Rectal smooth muscle tissue (tissue), 1 donor: ENCODE measurements at regions not wholly inside any gene's neighbourhood (a gene's known extent, or its start where the extent isn't known, plus 50 kb on each side); places are given as distances from the start of the nearest gene placed in this dataset.

Experiments
- H3K27ac ChIP-seq: one replicate; pipeline ENCODE4 v1.7.0; 2013; ENCODE audit warnings: low read depth, low read length, inconsistent platforms
- H3K27me3 ChIP-seq: one replicate; pipeline ENCODE4 v1.7.0; 2013; ENCODE audit warnings: low read length; ENCODE audit not compliant: control insufficient read depth, insufficient read depth
- H3K36me3 ChIP-seq: one replicate; pipeline ENCODE4 v1.7.0; 2013; ENCODE audit warnings: low read length; ENCODE audit not compliant: control insufficient read depth, insufficient read depth
- H3K4me1 ChIP-seq: one replicate; pipeline ENCODE4 v1.7.0; 2013; ENCODE audit warnings: low read length; ENCODE audit not compliant: control insufficient read depth, insufficient read depth
- H3K4me3 ChIP-seq: one replicate; pipeline ENCODE4 v1.7.0; 2013; ENCODE audit warnings: low read length
- H3K9ac ChIP-seq: one replicate; pipeline ENCODE4 v1.7.0; 2013; ENCODE audit warnings: low read length

DNA sequence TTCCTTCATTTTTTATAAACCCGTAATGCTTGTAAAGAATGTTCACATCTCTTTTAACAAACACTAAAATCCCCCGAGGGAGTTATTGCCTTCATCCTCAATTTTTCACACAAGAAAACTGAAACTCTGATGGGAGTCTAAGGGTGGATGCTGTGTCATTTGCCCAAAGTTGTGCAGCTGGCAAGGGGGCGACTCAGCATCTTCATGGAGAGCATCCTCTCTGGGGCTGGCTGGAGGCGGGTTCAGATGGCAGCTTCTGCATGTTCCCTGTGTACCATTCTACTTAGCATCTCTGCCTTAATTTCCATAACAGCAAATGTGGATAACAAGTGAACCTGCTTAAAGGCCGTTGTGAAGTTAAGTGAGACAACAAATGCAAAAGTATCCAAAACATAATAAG, 256.4 kb downstream of the IRS2 start:
- H3K27me3 ChIP-seq = no peaks in the 10 kb centered on the region
- no peak overlapping the region for H3K27ac ChIP-seq
- H3K4me3 ChIP-seq = no peak overlapping the region
- H3K9ac ChIP-seq = no peak overlapping the region
- no peaks in the 10 kb centered on the region for H3K36me3 ChIP-seq
- H3K4me1 ChIP-seq = no peaks in the 10 kb centered on the region

DNA sequence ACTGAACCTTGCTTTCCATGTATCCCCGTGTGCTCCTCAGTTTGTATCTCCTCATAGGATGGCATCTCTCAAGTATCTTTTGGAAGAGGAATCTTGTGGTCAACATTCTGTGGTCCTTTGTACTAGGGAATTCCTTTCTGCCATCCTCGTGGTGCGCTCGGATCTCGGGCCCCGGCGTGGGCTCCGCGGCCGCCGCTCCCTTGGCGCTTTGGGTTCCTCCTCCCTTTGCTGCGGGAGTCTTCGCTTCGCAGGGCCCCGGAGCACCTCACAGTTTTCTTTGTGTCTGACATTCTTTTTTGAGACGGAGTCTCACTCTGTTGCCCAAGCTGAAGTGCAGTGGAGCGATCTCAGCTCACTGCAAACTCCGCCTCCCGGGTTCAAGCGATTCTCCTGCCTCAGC, 264.7 kb downstream of the IRS2 start:
- Histone ChIP-seq H3K36me3 (no peaks in the 10 kb centered on the region), H3K27me3 (no peaks in the 10 kb centered on the region), H3K9ac (no peak overlapping the region), H3K4me1 (no peaks in the 10 kb centered on the region), H3K4me3 (no peak overlapping the region), H3K27ac (no peak overlapping the region)

DNA sequence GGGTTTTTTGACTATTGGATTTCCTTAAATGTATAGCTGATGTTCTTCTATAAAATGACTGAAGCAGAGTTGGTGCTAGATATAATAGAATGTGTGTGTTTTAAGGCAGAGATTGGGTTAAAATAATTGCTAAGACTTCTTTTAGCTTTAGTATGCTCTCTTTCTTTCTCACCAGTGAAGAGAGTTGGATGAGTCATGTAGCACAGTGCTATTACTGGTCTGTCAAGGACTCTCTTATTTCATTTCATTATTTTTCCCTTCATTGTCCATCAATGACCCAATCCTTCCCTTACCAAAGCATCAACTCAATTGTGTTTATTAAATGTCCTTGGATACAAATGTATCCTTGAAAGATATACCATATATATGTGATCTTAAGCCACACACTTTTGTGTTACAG, 268.9 kb downstream of the IRS2 start:
- Histone ChIP-seq H3K36me3 (no peaks in the 10 kb centered on the region), H3K9ac (no peak overlapping the region), H3K4me1 (no peaks in the 10 kb centered on the region), H3K27me3 (no peaks in the 10 kb centered on the region), H3K4me3 (no peak overlapping the region), H3K27ac (no peak overlapping the region)

DNA sequence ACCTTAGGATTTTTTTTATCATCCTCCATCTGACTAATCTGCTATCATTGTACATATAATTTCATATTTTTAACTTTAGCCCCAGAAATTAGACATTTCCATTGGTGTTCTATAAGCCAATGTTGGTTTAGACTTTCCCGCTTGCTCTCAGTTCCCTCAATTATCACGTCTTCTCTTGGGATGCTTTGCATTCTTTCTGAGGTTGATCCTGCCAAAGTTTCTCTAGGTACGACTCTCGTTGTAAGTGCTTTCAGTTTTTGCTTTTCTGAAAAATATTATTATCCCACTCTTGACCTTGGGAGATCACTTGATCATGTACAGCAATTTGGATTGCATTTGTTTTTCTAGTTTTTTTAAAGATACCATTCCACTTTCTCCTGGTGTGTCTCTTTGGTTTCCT, 270.2 kb downstream of the IRS2 start:
- Histone ChIP-seq H3K4me3 (no peak overlapping the region), H3K9ac (no peak overlapping the region), H3K4me1 (no peaks in the 10 kb centered on the region), H3K27me3 (no peaks in the 10 kb centered on the region), H3K27ac (no peak overlapping the region), H3K36me3 (no peaks in the 10 kb centered on the region)

DNA sequence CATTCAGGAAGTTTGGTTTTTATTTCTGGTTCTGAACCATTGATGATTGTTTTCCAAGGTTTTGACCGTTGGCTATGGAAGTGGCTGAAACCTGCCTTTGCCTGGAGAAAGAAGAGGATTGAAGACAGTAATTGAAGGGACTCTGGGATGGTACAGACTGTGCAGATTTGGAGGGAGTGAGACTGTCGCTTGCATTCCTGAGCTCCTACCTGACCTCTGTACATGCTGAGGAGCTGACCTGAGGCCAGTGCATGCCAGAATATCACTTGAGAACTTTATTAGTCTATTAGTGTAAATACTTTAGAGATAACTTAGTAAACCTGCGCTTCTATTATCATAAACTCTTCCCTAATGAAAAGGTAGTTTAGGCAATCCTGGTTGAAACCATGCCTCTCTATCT, 276.4 kb downstream of the IRS2 start:
- Histone ChIP-seq H3K4me1 (no peaks in the 10 kb centered on the region), H3K27me3 (no peaks in the 10 kb centered on the region), H3K9ac (no peak overlapping the region), H3K4me3 (no peak overlapping the region), H3K36me3 (no peaks in the 10 kb centered on the region), H3K27ac (no peak overlapping the region)

DNA sequence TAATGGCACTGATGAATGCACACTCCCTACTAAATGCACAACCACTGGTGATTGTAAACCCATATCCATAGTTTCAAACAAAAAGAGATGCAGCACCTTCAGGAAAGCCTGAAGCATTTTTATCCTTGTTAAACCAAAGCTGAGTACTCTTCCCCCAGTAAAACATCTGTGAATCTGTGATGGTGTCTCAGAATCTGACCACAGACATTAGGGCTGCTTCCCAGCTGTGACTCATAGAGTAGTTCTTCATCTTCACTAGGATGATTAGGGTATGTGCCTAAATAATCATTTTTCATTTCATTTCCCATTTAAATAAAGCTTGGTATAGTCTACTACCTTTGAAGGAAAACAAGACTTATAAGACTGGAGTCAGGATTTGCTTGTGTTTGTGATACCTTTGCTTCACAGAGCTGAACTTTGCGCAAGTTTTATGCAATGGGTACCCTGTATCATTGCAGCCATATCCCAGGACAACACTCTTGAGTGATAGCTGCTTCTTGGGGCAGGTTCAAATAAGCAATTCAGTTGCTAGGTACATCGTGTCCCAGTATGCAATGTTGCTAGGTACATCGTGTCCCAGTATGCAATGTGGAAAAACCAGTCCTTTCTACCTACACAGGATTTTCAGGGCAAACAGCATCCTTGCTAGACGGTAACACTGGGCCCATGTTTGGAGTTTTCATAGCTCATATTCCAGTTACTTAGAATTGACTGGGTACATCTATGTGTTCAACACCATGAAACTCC, 277.1 kb downstream of the IRS2 start:
- Histone ChIP-seq H3K9ac (no peak overlapping the region), H3K4me3 (no peak overlapping the region), H3K27ac (no peak overlapping the region), H3K4me1 (no peaks in the 10 kb centered on the region), H3K36me3 (no peaks in the 10 kb centered on the region), H3K27me3 (no peaks in the 10 kb centered on the region)

DNA sequence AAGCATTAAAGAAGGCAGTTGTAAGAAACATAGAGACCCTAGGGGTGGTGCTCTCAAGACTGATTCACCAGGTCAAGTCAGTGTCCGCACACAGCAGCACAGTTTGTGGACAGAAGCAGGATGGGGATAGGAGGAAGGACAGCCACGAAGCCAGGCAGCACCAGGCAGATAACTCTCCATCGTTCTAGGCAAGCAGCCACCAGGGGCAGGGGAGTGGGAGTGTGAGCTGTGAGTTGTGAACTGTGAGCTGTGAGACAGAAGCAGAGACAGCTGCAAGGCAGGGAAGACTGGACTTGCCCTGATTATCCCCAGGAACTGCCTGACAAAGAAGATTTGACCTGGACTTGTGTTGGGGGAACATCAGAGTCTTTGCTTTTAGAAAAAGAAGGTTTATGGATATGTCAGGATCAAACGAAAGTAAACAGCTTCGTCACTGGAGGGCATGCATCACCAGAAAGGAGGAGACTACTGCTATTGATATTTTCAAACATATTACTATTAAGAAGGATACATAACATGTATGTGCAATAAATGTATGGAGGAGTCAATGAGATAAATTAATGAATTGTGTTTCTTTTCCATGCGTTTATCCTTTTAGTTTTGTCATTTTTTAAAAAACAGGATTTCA, 286.1 kb downstream of the IRS2 start:
- Histone ChIP-seq H3K36me3 (no peaks in the 10 kb centered on the region), H3K4me1 (no peaks in the 10 kb centered on the region), H3K4me3 (no peak overlapping the region), H3K9ac (no peak overlapping the region), H3K27me3 (no peaks in the 10 kb centered on the region), H3K27ac (no peak overlapping the region)

DNA sequence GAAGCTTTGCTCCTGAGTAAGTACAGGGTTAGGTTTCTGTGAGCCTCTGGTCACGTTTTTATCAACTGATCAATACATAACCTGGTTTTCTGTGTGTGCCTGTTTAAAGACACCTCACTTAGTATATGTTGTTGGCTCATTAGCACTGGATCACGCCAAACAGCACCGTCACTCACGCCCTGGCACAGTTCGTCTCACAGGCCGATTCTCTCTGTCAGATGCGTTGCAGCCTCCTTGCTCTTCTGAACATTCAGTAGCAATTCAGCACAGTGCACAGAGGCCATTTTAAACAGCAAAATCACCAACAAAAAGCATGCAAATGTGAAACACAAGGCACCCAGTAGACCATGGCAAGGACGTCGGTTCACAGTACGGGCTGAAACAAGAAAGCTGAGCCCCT, 288.5 kb downstream of the IRS2 start:
- no peaks in the 10 kb centered on the region for H3K27me3 ChIP-seq
- no peaks in the 10 kb centered on the region for H3K4me1 ChIP-seq
- no peaks in the 10 kb centered on the region for H3K36me3 ChIP-seq
- no peak overlapping the region for H3K27ac ChIP-seq
- no peak overlapping the region for H3K4me3 ChIP-seq
- no peak overlapping the region for H3K9ac ChIP-seq

DNA sequence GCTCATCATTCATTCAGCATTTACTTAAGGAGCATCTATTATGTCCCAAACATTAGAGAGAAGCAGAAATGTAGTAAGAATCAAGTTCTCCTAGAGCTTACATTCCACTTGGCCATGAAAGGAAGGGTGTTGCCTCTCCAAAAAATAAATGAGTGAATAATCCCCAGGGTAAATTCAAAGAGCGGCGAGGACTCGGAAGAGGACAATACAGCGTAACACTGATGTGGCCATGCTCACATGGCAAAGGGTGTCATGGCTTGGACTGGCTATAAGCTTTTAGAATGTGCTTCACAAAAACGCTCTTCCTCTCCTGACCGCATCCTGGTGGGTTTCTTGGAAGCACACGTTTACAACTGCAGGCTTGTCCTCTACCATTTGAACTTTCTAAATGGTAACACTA, 290.2 kb downstream of the IRS2 start:
- Histone ChIP-seq H3K4me3 (no peak overlapping the region), H3K27ac (no peak overlapping the region), H3K27me3 (no peaks in the 10 kb centered on the region), H3K4me1 (no peaks in the 10 kb centered on the region), H3K36me3 (no peaks in the 10 kb centered on the region), H3K9ac (no peak overlapping the region)

DNA sequence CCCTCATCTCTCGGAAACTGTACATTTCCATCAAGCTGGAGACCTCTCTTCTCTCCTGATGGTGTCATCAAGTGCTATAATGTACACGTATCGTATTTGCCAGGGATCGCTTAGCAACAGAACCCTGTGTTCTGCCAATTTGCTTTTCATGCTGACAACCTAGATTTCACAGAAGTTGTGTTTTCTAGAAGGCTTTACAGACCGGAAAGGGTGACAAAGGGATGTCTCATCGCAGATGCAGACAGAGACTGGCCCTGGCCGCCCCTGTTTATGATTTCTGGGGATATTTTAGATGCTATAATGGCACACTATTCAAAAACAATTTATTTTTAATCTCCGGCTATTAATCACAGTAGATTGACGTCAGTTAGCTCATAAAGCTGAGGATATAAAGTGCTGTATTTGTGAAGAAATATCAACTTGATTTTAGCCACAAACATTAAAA, 291.4 kb downstream of the IRS2 start:
- Histone ChIP-seq H3K27ac (no peak overlapping the region), H3K4me3 (no peak overlapping the region), H3K36me3 (no peaks in the 10 kb centered on the region), H3K9ac (no peak overlapping the region), H3K4me1 (no peaks in the 10 kb centered on the region), H3K27me3 (no peaks in the 10 kb centered on the region)

DNA sequence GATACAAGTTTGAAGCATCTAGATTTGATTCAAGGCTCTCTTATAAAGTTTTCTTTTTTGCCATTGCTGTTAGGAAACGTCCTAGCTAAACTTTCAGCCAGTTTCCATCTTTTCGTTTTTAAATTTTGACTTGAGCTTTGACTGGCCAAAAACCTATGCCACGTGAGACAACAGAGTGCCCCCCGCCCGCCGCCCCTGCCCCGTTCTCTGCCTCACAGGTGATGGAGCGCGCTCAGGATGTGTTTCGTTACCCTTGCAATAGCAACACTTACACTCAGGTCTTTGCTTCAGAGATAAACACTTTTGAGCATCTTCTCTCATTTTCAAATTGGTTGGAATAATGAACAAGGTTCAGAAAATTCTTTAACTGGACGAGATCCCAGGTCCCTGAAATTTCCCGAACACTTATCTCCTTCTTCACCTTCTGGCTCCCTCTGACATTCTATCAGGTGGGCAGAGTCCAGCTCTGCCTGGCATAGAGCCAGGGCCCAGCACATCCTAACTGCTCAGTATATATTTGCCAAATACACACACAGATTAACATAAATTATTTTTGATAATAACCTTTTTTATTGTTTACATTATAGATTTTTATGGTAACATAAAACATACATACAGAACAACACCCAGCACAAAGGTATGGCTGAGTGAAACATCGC, 301.1 kb downstream of the IRS2 start:
- H3K27me3 ChIP-seq = no peaks in the 10 kb centered on the region
- H3K4me3 ChIP-seq = no peak overlapping the region
- H3K9ac ChIP-seq = no peak overlapping the region
- no peaks in the 10 kb centered on the region for H3K36me3 ChIP-seq
- no peaks in the 10 kb centered on the region for H3K4me1 ChIP-seq
- no peak overlapping the region for H3K27ac ChIP-seq

DNA sequence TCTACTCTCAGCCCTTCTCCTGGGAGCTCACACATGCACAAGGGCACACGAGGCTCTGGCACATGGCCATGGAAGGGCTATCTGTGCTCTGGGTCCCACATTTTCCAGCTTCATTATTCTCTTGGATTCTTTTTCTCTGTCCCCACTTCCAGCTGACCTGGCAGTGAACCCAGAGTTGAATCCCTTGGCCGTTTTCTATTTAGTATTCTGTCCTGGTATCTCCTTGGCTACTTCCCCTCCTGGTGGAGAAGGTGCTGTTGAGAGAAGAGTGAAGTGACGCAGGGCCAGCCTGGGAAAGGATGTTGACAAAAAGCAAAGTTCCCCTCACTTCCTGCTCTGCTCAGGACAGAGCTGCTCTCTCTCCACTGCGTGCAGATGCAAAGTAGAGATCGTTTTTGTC, 303.1 kb downstream of the IRS2 start:
- Histone ChIP-seq H3K27ac (no peak overlapping the region), H3K36me3 (no peaks in the 10 kb centered on the region), H3K4me1 (no peaks in the 10 kb centered on the region), H3K4me3 (no peak overlapping the region), H3K9ac (no peak overlapping the region), H3K27me3 (no peaks in the 10 kb centered on the region)

DNA sequence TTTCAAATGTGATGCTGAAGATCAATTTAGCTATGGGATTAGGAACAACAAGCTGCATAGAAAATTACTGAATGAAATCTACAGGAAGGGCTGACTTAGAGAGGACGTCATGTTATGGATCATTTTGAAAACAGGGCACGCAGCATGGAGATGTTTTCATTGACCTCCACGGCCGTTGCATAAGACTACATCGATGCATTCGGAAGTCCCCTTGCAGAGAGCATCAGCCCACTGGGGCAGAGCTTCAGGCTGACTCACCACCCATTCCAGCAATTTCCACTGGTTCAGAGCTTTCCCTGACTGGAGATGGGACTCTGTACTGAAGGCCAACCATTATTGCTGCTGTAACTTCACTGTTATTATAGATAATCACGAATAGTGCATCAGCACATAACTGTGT, 305.3 kb downstream of the IRS2 start:
- no peaks in the 10 kb centered on the region for H3K4me1 ChIP-seq
- H3K27ac ChIP-seq = no peak overlapping the region
- no peaks in the 10 kb centered on the region for H3K27me3 ChIP-seq
- no peaks in the 10 kb centered on the region for H3K36me3 ChIP-seq
- H3K4me3 ChIP-seq = no peak overlapping the region
- H3K9ac ChIP-seq = no peak overlapping the region
